Keratinocyte (primary cell): ENCODE measurements at regions not wholly inside any gene's neighbourhood (a gene's known extent, or its start where the extent isn't known, plus 50 kb on each side); places are given as distances from the start of the nearest gene placed in this dataset.

Source experiments
- DNase-seq: peaks from one replicate; pipeline ENCODE4 v3.0.0-alpha.2; 2011; ENCODE audit warnings: low read depth, missing footprints, low spot score
- FAIRE-seq: peaks from 2 replicates; lab custom pipeline; 2011; peaks lifted over from hg19 to GRCh38; lab: Jason Lieb, UNC
- H2AFZ ChIP-seq: 2 replicates; pipeline ENCODE4 v1.6.0; 2012; ENCODE audit warnings: low read length, control low read depth, inconsistent platforms; ENCODE audit not compliant: control insufficient read depth
- H3K27ac ChIP-seq: 2 replicates; pipeline ENCODE4 v1.5.1; 2011; ENCODE audit warnings: low read length; ENCODE audit not compliant: control insufficient read depth, insufficient read depth
- H3K27me3 ChIP-seq: 3 replicates; pipeline ENCODE4 v1.6.0; 2011; ENCODE audit warnings: low read length; ENCODE audit not compliant: control insufficient read depth, insufficient read depth; ENCODE audit errors: extremely low read depth
- H3K36me3 ChIP-seq, 2 experiments: 2 replicates in 1 of 2; 3 replicates in 1 of 2; pipeline ENCODE4 v1.5.1; 2011; ENCODE audit warnings: low read length in 2 of 2, mild to moderate bottlenecking in 1 of 2; ENCODE audit not compliant: control insufficient read depth in 2 of 2, insufficient read depth in 2 of 2; ENCODE audit errors: extremely low read depth in 1 of 2
- H3K4me1 ChIP-seq: 3 replicates; pipeline ENCODE4 v1.5.1; 2011; ENCODE audit warnings: low read length; ENCODE audit not compliant: control insufficient read depth, insufficient read depth; ENCODE audit errors: extremely low read depth
- H3K4me2 ChIP-seq: 3 replicates; pipeline ENCODE4 v1.6.0; 2011; ENCODE audit warnings: low read depth, low read length; ENCODE audit not compliant: control insufficient read depth, insufficient read depth; ENCODE audit errors: extremely low read depth
- H3K4me3 ChIP-seq, 3 experiments: fragments of 200-600 bp in 1 of 3; sonication (generic) in 1 of 3; 2 replicates in 2 of 3; 3 replicates in 1 of 3; pipeline ENCODE4 v1.5.1; 2011 to 2016; ENCODE audit warnings: low read length in 3 of 3, mild to moderate bottlenecking in 3 of 3, control low read depth in 2 of 3, inconsistent platforms in 1 of 3, low read depth in 1 of 3, mixed read lengths in 1 of 3, mixed run types in 1 of 3, moderate library complexity in 1 of 3; ENCODE audit not compliant: control insufficient read depth in 2 of 3, insufficient read depth in 2 of 3; ENCODE audit errors: extremely low read depth in 1 of 3
- H3K79me2 ChIP-seq: 2 replicates; pipeline ENCODE4 v1.6.0; 2012; ENCODE audit warnings: low read length; ENCODE audit not compliant: control insufficient read depth, insufficient read depth
- H3K9ac ChIP-seq: 3 replicates; pipeline ENCODE4 v1.6.0; 2011; ENCODE audit warnings: low read length; ENCODE audit not compliant: control insufficient read depth, insufficient read depth; ENCODE audit errors: extremely low read depth
- H3K9me1 ChIP-seq: 3 replicates; pipeline ENCODE4 v1.6.0; 2011; ENCODE audit warnings: low read length; ENCODE audit not compliant: control insufficient read depth, insufficient read depth; ENCODE audit errors: extremely low read depth
- H3K9me3 ChIP-seq: 2 replicates; pipeline ENCODE4 v1.5.1; 2012; ENCODE audit warnings: low read depth, low read length; ENCODE audit not compliant: control insufficient read depth
- H4K20me1 ChIP-seq: 3 replicates; pipeline ENCODE4 v1.6.0; 2011; ENCODE audit warnings: low read length; ENCODE audit not compliant: control insufficient read depth, insufficient read depth; ENCODE audit errors: extremely low read depth
- CTCF ChIP-seq, 3 experiments: IDR thresholded peaks in 1 of 3; conservative IDR thresholded peaks in 1 of 3; optimal IDR thresholded peaks in 1 of 3; 2 replicates in 2 of 3; 3 replicates in 1 of 3; pipeline versions ENCODE3 to v1.5.1; 2011; ENCODE audit warnings: low read length in 3 of 3, mild to moderate bottlenecking in 3 of 3, moderate library complexity in 2 of 3, control low read depth in 1 of 3, inconsistent platforms in 1 of 3; ENCODE audit not compliant: insufficient read depth in 2 of 3; ENCODE audit errors: extremely low read depth in 1 of 3
- EZH2 ChIP-seq: IDR thresholded peaks from one replicate; pipeline ENCODE4 v1.6.1; 2012; ENCODE audit warnings: inconsistent platforms, mild to moderate bottlenecking, low read length, moderate library complexity
- dilution Hi-C: fragments of 300-500 bp; cut with MboI; formaldehyde crosslinking; loops from one replicate; pipeline ENCODE4 v1.7.0; 2020; ENCODE audit warnings: low sequenced_read_pairs; ENCODE audit not compliant: extremely low pct_ligation_motif_present

GRCh38 chr2:138115666-138116065 lies 151.4 kb downstream of the HNMT start:
- Histone ChIP-seq H3K27me3 (no peaks in the 10 kb centered on the region), H3K79me2 (no peaks in the 10 kb centered on the region), H3K4me1 (peaks cover 7% of the 10 kb centered on the region), H4K20me1 (no peaks in the 10 kb centered on the region), H3K9me3 (no peaks in the 10 kb centered on the region), H3K4me3 (no peak overlapping the region), H3K27ac (no peak overlapping the region), H3K4me2 (no peak overlapping the region), H2AFZ (no peak overlapping the region), H3K9me1 (no peaks in the 10 kb centered on the region), H3K36me3 (no peaks in the 10 kb centered on the region), H3K9ac (no peak overlapping the region)
- dilution Hi-C loops, result no loop called here
- FAIRE-seq, result peak; percentile 53
- no peak for DNase-seq
- TF ChIP-seq EZH2 (no peak), CTCF (optimal IDR thresholded peaks at IDR 0.05 in 1 of 3, IDR thresholded peaks at IDR 0.05 in 1 of 3, conservative IDR thresholded peaks at IDR 0.05 in 1 of 3; ENCODE audit: extremely low read depth in 1 of 3, insufficient read depth in 2 of 3, low read length in 3 of 3) (no peak)

- no peak overlapping the region for H3K4me3 ChIP-seq
- FAIRE-seq (no peak), DNase-seq (no peak)
- TF ChIP-seq CTCF (optimal IDR thresholded peaks at IDR 0.05 in 1 of 3, IDR thresholded peaks at IDR 0.05 in 1 of 3, conservative IDR thresholded peaks at IDR 0.05 in 1 of 3; ENCODE audit: extremely low read depth in 1 of 3, insufficient read depth in 2 of 3, low read length in 3 of 3), result no peak
- no peak for TF ChIP-seq EZH2
- H3K27me3 ChIP-seq, result no peaks in the 10 kb centered on the region
- H3K36me3 ChIP-seq, result no peaks in the 10 kb centered on the region
- no peaks in the 10 kb centered on the region for H4K20me1 ChIP-seq
- dilution Hi-C loops, result no loop called here
- no peak overlapping the region for H3K4me2 ChIP-seq
- H3K9ac ChIP-seq, result no peak overlapping the region
- H3K4me1 ChIP-seq, result peaks cover 7% of the 10 kb centered on the region
- H3K27ac ChIP-seq, result no peak overlapping the region
- no peaks in the 10 kb centered on the region for H3K79me2 ChIP-seq
- no peaks in the 10 kb centered on the region for H3K9me3 ChIP-seq
- no peak overlapping the region for H2AFZ ChIP-seq
- H3K9me1 ChIP-seq, result no peaks in the 10 kb centered on the region
These were observed 152.2 kb downstream of the HNMT start for GRCh38 chr2:138116456-138116855.
